Naive B cell (primary cell): ENCODE measurements at regions not wholly inside any gene's neighbourhood (a gene's known extent, or its start where the extent isn't known, plus 50 kb on each side); places are given as distances from the start of the nearest gene placed in this dataset.

Experiments
- ATAC-seq, 2 donors: fragments of 150-1000 bp; cut with Tn5 transposase; 2 replicates each; pipeline ENCODE4 v1.10.0; 2021; ENCODE audit warnings: low read depth in 2 of 2, mild to moderate bottlenecking in 2 of 2, moderate library complexity in 2 of 2
- DNase-seq: peaks from one replicate; pipeline ENCODE4 v3.0.0; 2022
- H3K27ac Mint-ChIP-seq, 6 donors: one replicate each; pipeline ENCODE4 v1.8.0; 2020 to 2022; ENCODE audit warnings: mild to moderate bottlenecking in 6 of 6, mixed read lengths in 6 of 6, moderate library complexity in 5 of 6, inconsistent platforms in 2 of 6
- H3K27me3 Mint-ChIP-seq, 3 donors: one replicate each; pipeline ENCODE4 v1.8.0; 2021 to 2022; ENCODE audit warnings: mixed read lengths in 3 of 3, mild to moderate bottlenecking in 1 of 3
- H3K36me3 Mint-ChIP-seq, 2 donors: one replicate each; pipeline ENCODE4 v1.8.0; 2020 to 2022; ENCODE audit warnings: mixed read lengths in 2 of 2, inconsistent platforms in 1 of 2, mild to moderate bottlenecking in 1 of 2
- H3K4me1 Mint-ChIP-seq, 3 donors: one replicate each; pipeline ENCODE4 v1.8.0; 2020 to 2022; ENCODE audit warnings: mixed read lengths in 3 of 3, inconsistent platforms in 1 of 3, mild to moderate bottlenecking in 1 of 3, moderate library complexity in 1 of 3
- H3K4me3 Mint-ChIP-seq, 8 donors: one replicate each; pipeline ENCODE4 v1.8.0; 2020 to 2022; ENCODE audit warnings: mild to moderate bottlenecking in 8 of 8, mixed read lengths in 8 of 8, moderate library complexity in 8 of 8, inconsistent platforms in 2 of 8
- H3K9me3 Mint-ChIP-seq, 7 donors: one replicate each; pipeline ENCODE4 v1.8.0; 2020 to 2022; ENCODE audit warnings: mixed read lengths in 7 of 7, mild to moderate bottlenecking in 5 of 7, inconsistent platforms in 2 of 7, moderate library complexity in 1 of 7

- Mint-ChIP-seq H3K9me3 (peaks cover 0 to 6% (median 0%) of the 10 kb centered on the region in 7 donors), H3K4me3 (no peak overlapping the region), H3K4me1 (no peaks in the 10 kb centered on the region), H3K27me3 (peaks cover 0 to 8% (median 4%) of the 10 kb centered on the region in 3 donors), H3K36me3 (no peaks in the 10 kb centered on the region), H3K27ac (no peak overlapping the region)
- DNase-seq (no peak), ATAC-seq (no peak)
Observed at GRCh38 chr3:66860771-66861170, 137.3 kb upstream of the KBTBD8 start.

- peaks cover 0 to 4% (median 0%) of the 10 kb centered on the region in 7 donors for H3K9me3 Mint-ChIP-seq
Observed at GRCh38 chr3:66863205-66864111, 134.6 kb upstream of the KBTBD8 start.

GRCh38 chr3:66884659-66885058, 113.4 kb upstream of the KBTBD8 start:
- Mint-ChIP-seq H3K36me3 (no peaks in the 10 kb centered on the region), H3K4me1 (no peaks in the 10 kb centered on the region), H3K4me3 (no peak overlapping the region), H3K27ac (peak overlapping the region in 1 of 6 donors; percentile 56), H3K9me3 (peaks cover 2 to 14% (median 5%) of the 10 kb centered on the region in 7 donors), H3K27me3 (peaks cover 10 to 14% (median 11%) of the 10 kb centered on the region in 3 donors)
- no peak for DNase-seq
- no peak for ATAC-seq

More at GRCh38 chr3:66863205-66864111, 134.6 kb upstream of the KBTBD8 start:
- Mint-ChIP-seq H3K4me1 (no peaks in the 10 kb centered on the region), H3K36me3 (peaks cover 0 to 4% of the 10 kb centered on the region in 2 donors), H3K27me3 (peaks cover 0 to 8% (median 4%) of the 10 kb centered on the region in 3 donors), H3K4me3 (no peak overlapping the region), H3K27ac (peak overlapping the region in 1 of 6 donors; percentile 25)
- DNase-seq, result no peak
- no peak for ATAC-seq

GRCh38 chr3:66885326-66886000, 112.6 kb upstream of the KBTBD8 start:
- Mint-ChIP-seq H3K27ac (no peak overlapping the region), H3K4me3 (no peak overlapping the region), H3K36me3 (no peaks in the 10 kb centered on the region), H3K4me1 (no peaks in the 10 kb centered on the region), H3K27me3 (peaks cover 10 to 15% (median 13%) of the 10 kb centered on the region in 3 donors), H3K9me3 (peaks cover 1 to 18% (median 4%) of the 10 kb centered on the region in 7 donors)
- no peak for DNase-seq
- no peak for ATAC-seq

GRCh38 chr3:66889750-66890494, 108.2 kb upstream of the KBTBD8 start:
- Mint-ChIP-seq H3K36me3 (peaks cover 10 to 14% of the 10 kb centered on the region in 2 donors), H3K4me1 (no peaks in the 10 kb centered on the region), H3K9me3 (peaks cover 5 to 36% (median 11%) of the 10 kb centered on the region in 7 donors), H3K27ac (peak overlapping the region in 1 of 6 donors; percentile 12), H3K27me3 (peaks cover 4 to 15% (median 13%) of the 10 kb centered on the region in 3 donors), H3K4me3 (no peak overlapping the region)
- DNase-seq (no peak), ATAC-seq (no peak)

GRCh38 chr3:66898155-66898554, 100.0 kb upstream of the KBTBD8 start:
- ATAC-seq (no peak), DNase-seq (no peak)
- H3K27me3 Mint-ChIP-seq, result no peaks in the 10 kb centered on the region
- peaks cover 29 to 94% (median 75%) of the 10 kb centered on the region in 7 donors for H3K9me3 Mint-ChIP-seq
- no peak overlapping the region for H3K4me3 Mint-ChIP-seq
- H3K4me1 Mint-ChIP-seq, result no peaks in the 10 kb centered on the region
- no peak overlapping the region for H3K27ac Mint-ChIP-seq
- H3K36me3 Mint-ChIP-seq, result peaks cover 20 to 38% of the 10 kb centered on the region in 2 donors

GRCh38 chr3:66904336-66904735, 93.8 kb upstream of the KBTBD8 start:
- peaks cover 10 to 60% (median 27%) of the 10 kb centered on the region in 7 donors for H3K9me3 Mint-ChIP-seq
- DNase-seq, result no peak

GRCh38 chr3:66904831-66905493, 93.1 kb upstream of the KBTBD8 start:
- H3K4me1 Mint-ChIP-seq, result no peaks in the 10 kb centered on the region
- DNase-seq, result no peak
- H3K9me3 Mint-ChIP-seq, result peaks cover 10 to 54% (median 21%) of the 10 kb centered on the region in 7 donors

More at GRCh38 chr3:66904336-66904735, 93.8 kb upstream of the KBTBD8 start:
- H3K4me1 Mint-ChIP-seq, result no peaks in the 10 kb centered on the region
- H3K36me3 Mint-ChIP-seq, result peaks cover 11 to 17% of the 10 kb centered on the region in 2 donors
- H3K27me3 Mint-ChIP-seq, result peaks cover 6 to 17% (median 14%) of the 10 kb centered on the region in 3 donors
- ATAC-seq, result no peak
- H3K27ac Mint-ChIP-seq, result no peak overlapping the region
- no peak overlapping the region for H3K4me3 Mint-ChIP-seq

GRCh38 chr3:66907136-66907535, 91.0 kb upstream of the KBTBD8 start:
- ATAC-seq (no peak), DNase-seq (no peak)
- no peaks in the 10 kb centered on the region for H3K4me1 Mint-ChIP-seq
- no peak overlapping the region for H3K27ac Mint-ChIP-seq
- H3K9me3 Mint-ChIP-seq, result peaks cover 5 to 37% (median 6%) of the 10 kb centered on the region in 7 donors
- H3K4me3 Mint-ChIP-seq, result no peak overlapping the region
- H3K27me3 Mint-ChIP-seq, result peaks cover 6 to 17% (median 14%) of the 10 kb centered on the region in 3 donors
- H3K36me3 Mint-ChIP-seq, result peaks cover under 1 to 13% of the 10 kb centered on the region in 2 donors

More at GRCh38 chr3:66904831-66905493, 93.1 kb upstream of the KBTBD8 start:
- H3K4me3 Mint-ChIP-seq, result no peak overlapping the region
- peaks cover 11 to 17% of the 10 kb centered on the region in 2 donors for H3K36me3 Mint-ChIP-seq
- H3K27me3 Mint-ChIP-seq, result peaks cover 6 to 17% (median 14%) of the 10 kb centered on the region in 3 donors
- no peak overlapping the region for H3K27ac Mint-ChIP-seq
- ATAC-seq, result no peak

- no peak for ATAC-seq
- DNase-seq, result no peak
- peaks cover 0 to 9% of the 10 kb centered on the region in 2 donors for H3K36me3 Mint-ChIP-seq
- peaks cover 0 to 40% (median 21%) of the 10 kb centered on the region in 7 donors for H3K9me3 Mint-ChIP-seq
- peaks cover 5 to 9% (median 6%) of the 10 kb centered on the region in 3 donors for H3K27me3 Mint-ChIP-seq
- H3K27ac Mint-ChIP-seq, result no peak overlapping the region
- no peaks in the 10 kb centered on the region for H3K4me1 Mint-ChIP-seq
- H3K4me3 Mint-ChIP-seq, result no peak overlapping the region
Observed at GRCh38 chr3:66910266-66911055, 87.6 kb upstream of the KBTBD8 start.

GRCh38 chr3:66912306-66912705, 85.8 kb upstream of the KBTBD8 start:
- H3K27me3 Mint-ChIP-seq, result peaks cover 0 to 5% (median 0%) of the 10 kb centered on the region in 3 donors
- peaks cover 0 to 51% (median 32%) of the 10 kb centered on the region in 7 donors for H3K9me3 Mint-ChIP-seq
- no peak for ATAC-seq
- no peak for DNase-seq
- no peaks in the 10 kb centered on the region for H3K4me1 Mint-ChIP-seq
- no peak overlapping the region for H3K4me3 Mint-ChIP-seq
- H3K36me3 Mint-ChIP-seq, result peaks cover 9 to 12% of the 10 kb centered on the region in 2 donors
- H3K27ac Mint-ChIP-seq, result no peak overlapping the region

- no peak overlapping the region for H3K4me3 Mint-ChIP-seq
- peaks cover 8 to 25% (median 9%) of the 10 kb centered on the region in 3 donors for H3K27me3 Mint-ChIP-seq
- peaks cover 0 to 17% (median 12%) of the 10 kb centered on the region in 7 donors for H3K9me3 Mint-ChIP-seq
- no peaks in the 10 kb centered on the region for H3K4me1 Mint-ChIP-seq
- H3K36me3 Mint-ChIP-seq, result no peaks in the 10 kb centered on the region
- H3K27ac Mint-ChIP-seq, result no peak overlapping the region
- no peak for DNase-seq
- ATAC-seq, result no peak
Observed at GRCh38 chr3:66922058-66922457, 76.0 kb upstream of the KBTBD8 start.
